ENCODE measurements at regions not wholly inside any gene's neighbourhood (a gene's known extent, or its start where the extent isn't known, plus 50 kb on each side); places are given as distances from the start of the nearest gene placed in this dataset. TPM values are rescaled to one million over a fixed set of nuclear protein-coding genes. Genes with fewer than 3 reads are reported as not detected.
A peak's percentile ranks its signal among the peaks of the same experiment; 100 is the strongest.
"Not testable (repeated sequence)": the region's sequence is repeated elsewhere in the genome, so short reads cannot be mapped to it uniquely, and the experiment has no call there.

- DNase-seq (ENCODE audit: low read depth in 2 of 3, low spot score in 2 of 3) = no peak
Measured at GRCh38 chrX:42020225-42020624, 96.9 kb upstream of the CASK start.

GRCh38 chrX:42017971-42018370 lies 94.6 kb upstream of the CASK start:
- no peak for DNase-seq (ENCODE audit: low read depth in 2 of 3, low spot score in 2 of 3)

- DNase-seq (ENCODE audit: low read depth in 2 of 3, low spot score in 2 of 3) = no peak
Measured at GRCh38 chrX:42000836-42001235, 77.5 kb upstream of the CASK start.

GRCh38 chrX:41984628-41985027 lies 61.3 kb upstream of the CASK start:
- no peak for DNase-seq (ENCODE audit: low read depth in 2 of 3, low spot score in 2 of 3)

- peak in 2 of 3 donors; percentile 1 to 52 for DNase-seq (ENCODE audit: low read depth in 2 of 3, low spot score in 2 of 3)
Measured at GRCh38 chrX:41982953-41983352, 59.6 kb upstream of the CASK start.

- peak in 1 of 3 donors; percentile 0 for DNase-seq (ENCODE audit: low read depth in 2 of 3, low spot score in 2 of 3)
Measured at GRCh38 chrX:41981481-41982013, 58.2 kb upstream of the CASK start.

- not testable (repeated sequence) for DNase-seq (ENCODE audit: low read depth in 2 of 3, low spot score in 2 of 3)
Measured at GRCh38 chrX:41974677-41975076, 51.3 kb upstream of the CASK start.

GRCh38 chrX:41973208-41973607 lies 49.9 kb upstream of the CASK start:
- no peak for DNase-seq (ENCODE audit: low read depth in 2 of 3, low spot score in 2 of 3)

Small RNA genes lying in the stretch of these regions (small RNA-seq; reads per million reads assigned to genes)
- gene RNU6-1124P = not detected
- not detected for gene RNU6-630P
- gene Z92545.1 = not detected
